ENCODE measurements at regions not wholly inside any gene's neighbourhood (a gene's known extent, or its start where the extent isn't known, plus 50 kb on each side); places are given as distances from the start of the nearest gene placed in this dataset.

- Histone ChIP-seq H3K9me3 (ENCODE audit: control insufficient read depth, low read length) (peaks cover 2% of the 10 kb centered on the region), H3K36me3 (ENCODE audit: control insufficient read depth in 1 of 2, insufficient read depth in 2 of 2, low read length in 1 of 2) (no peaks in the 10 kb centered on the region), H3K4me3 (ENCODE audit: low read length in 2 of 2) (no peak overlapping the region), H3K4me1 (ENCODE audit: control insufficient read depth in 1 of 2, insufficient read depth in 2 of 2, low read length in 2 of 2) (no peaks in the 10 kb centered on the region), H3K27me3 (ENCODE audit: control insufficient read depth in 1 of 2, insufficient read depth in 2 of 2, low read length in 1 of 2) (no peaks in the 10 kb centered on the region), H3K27ac (ENCODE audit: low read depth in 1 of 2, low read length in 2 of 2) (no peak overlapping the region)
- DNase-seq (no peak), ATAC-seq (ENCODE audit: low FRiP score) (no peak)
- intact Hi-C loops (cut with DNase I): no loop called here
- WGBS, 2 donors: 23 to 44% methylated on average over 2 of the region's 2 CpGs
Measured at GRCh38 chr3:84601303-84601702, 357.5 kb upstream of the CADM2 start.

GRCh38 chr3:84621823-84622222 lies 337.0 kb upstream of the CADM2 start:
- Histone ChIP-seq H3K36me3 (ENCODE audit: control insufficient read depth in 1 of 2, insufficient read depth in 2 of 2, low read length in 1 of 2) (no peaks in the 10 kb centered on the region), H3K27me3 (ENCODE audit: control insufficient read depth in 1 of 2, insufficient read depth in 2 of 2, low read length in 1 of 2) (no peaks in the 10 kb centered on the region), H3K4me3 (ENCODE audit: low read length in 2 of 2) (no peak overlapping the region), H3K27ac (ENCODE audit: low read depth in 1 of 2, low read length in 2 of 2) (no peak overlapping the region), H3K4me1 (ENCODE audit: control insufficient read depth in 1 of 2, insufficient read depth in 2 of 2, low read length in 2 of 2) (no peaks in the 10 kb centered on the region), H3K9me3 (ENCODE audit: control insufficient read depth, low read length) (peaks cover 1% of the 10 kb centered on the region)
- DNase-seq: no peak
- ATAC-seq (ENCODE audit: low FRiP score): no peak
- intact Hi-C loops (cut with DNase I): no loop called here
- 62 to 73% methylated on average over 1 of the region's 1 CpG for WGBS, 2 donors

DNA sequence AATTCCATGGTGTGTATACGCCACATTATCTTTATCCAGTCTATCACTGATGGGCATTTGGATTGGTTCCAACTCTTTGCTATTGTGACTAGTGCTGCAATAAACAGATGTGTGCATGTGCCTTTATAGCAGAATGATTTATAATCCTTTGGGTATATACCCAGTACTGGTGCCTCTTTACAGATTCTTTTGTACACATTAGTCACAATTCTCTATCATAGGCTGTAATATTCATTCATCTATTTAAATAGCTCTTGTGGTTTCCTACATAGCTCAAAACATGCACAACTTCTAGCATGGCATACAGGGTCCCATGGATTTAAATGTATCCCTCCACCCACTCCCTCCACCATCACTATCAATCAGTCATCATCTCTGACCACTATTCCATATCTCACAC lies 324.1 kb upstream of the CADM2 start:
- DNase-seq (no peak), ATAC-seq (ENCODE audit: low FRiP score) (no peak)
- H3K27ac ChIP-seq (ENCODE audit: low read depth in 1 of 2, low read length in 2 of 2): no peak overlapping the region
- H3K27me3 ChIP-seq (ENCODE audit: control insufficient read depth in 1 of 2, insufficient read depth in 2 of 2, low read length in 1 of 2): no peaks in the 10 kb centered on the region
- H3K36me3 ChIP-seq (ENCODE audit: control insufficient read depth in 1 of 2, insufficient read depth in 2 of 2, low read length in 1 of 2): no peaks in the 10 kb centered on the region
- peaks cover 2% of the 10 kb centered on the region for H3K9me3 ChIP-seq (ENCODE audit: control insufficient read depth, low read length)
- H3K4me1 ChIP-seq (ENCODE audit: control insufficient read depth in 1 of 2, insufficient read depth in 2 of 2, low read length in 2 of 2): no peaks in the 10 kb centered on the region
- intact Hi-C loops (cut with DNase I): no loop called here
- 70 to 76% methylated on average over 1 of the region's 1 CpG for WGBS, 2 donors
- no peak overlapping the region for H3K4me3 ChIP-seq (ENCODE audit: low read length in 2 of 2)

DNA sequence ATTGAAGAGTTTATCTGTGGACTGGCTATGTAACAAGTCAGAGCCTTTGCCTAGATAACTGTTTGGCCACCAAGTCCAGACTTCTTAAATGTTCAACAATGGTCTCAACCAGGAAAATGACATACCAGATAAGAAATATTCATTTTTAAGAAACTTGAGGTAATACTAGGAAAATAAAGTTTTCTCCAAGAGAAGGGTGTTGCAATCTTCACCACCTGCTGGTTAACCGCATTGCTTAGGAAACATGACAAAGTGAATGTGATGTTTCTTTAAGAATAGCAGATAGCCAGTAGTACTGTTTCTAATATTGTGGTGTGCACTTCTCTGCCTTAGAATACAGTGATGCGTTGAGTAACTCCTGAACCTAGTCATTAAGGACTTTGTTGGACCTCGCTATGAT lies 321.5 kb upstream of the CADM2 start:
- ATAC-seq (ENCODE audit: low FRiP score) (no peak), DNase-seq (no peak)
- H3K36me3 ChIP-seq (ENCODE audit: control insufficient read depth in 1 of 2, insufficient read depth in 2 of 2, low read length in 1 of 2): no peaks in the 10 kb centered on the region
- H3K27me3 ChIP-seq (ENCODE audit: control insufficient read depth in 1 of 2, insufficient read depth in 2 of 2, low read length in 1 of 2): no peaks in the 10 kb centered on the region
- 87 to 89% methylated on average over 3 of the region's 3 CpGs for WGBS, 2 donors
- H3K4me1 ChIP-seq (ENCODE audit: control insufficient read depth in 1 of 2, insufficient read depth in 2 of 2, low read length in 2 of 2): no peaks in the 10 kb centered on the region
- peaks cover 2% of the 10 kb centered on the region for H3K9me3 ChIP-seq (ENCODE audit: control insufficient read depth, low read length)
- H3K27ac ChIP-seq (ENCODE audit: low read depth in 1 of 2, low read length in 2 of 2): no peak overlapping the region
- no peak overlapping the region for H3K4me3 ChIP-seq (ENCODE audit: low read length in 2 of 2)
- intact Hi-C loops (cut with DNase I): no loop called here

- Histone ChIP-seq H3K4me1 (ENCODE audit: control insufficient read depth in 1 of 2, insufficient read depth in 2 of 2, low read length in 2 of 2) (no peaks in the 10 kb centered on the region), H3K27ac (ENCODE audit: low read depth in 1 of 2, low read length in 2 of 2) (no peak overlapping the region), H3K36me3 (ENCODE audit: control insufficient read depth in 1 of 2, insufficient read depth in 2 of 2, low read length in 1 of 2) (no peaks in the 10 kb centered on the region), H3K9me3 (ENCODE audit: control insufficient read depth, low read length) (no peaks in the 10 kb centered on the region), H3K27me3 (ENCODE audit: control insufficient read depth in 1 of 2, insufficient read depth in 2 of 2, low read length in 1 of 2) (no peaks in the 10 kb centered on the region), H3K4me3 (ENCODE audit: low read length in 2 of 2) (no peak overlapping the region)
- DNase-seq (no peak), ATAC-seq (ENCODE audit: low FRiP score) (no peak)
- intact Hi-C loops (cut with DNase I): no loop called here
Measured at GRCh38 chr3:84666468-84666867, 292.3 kb upstream of the CADM2 start.

DNA sequence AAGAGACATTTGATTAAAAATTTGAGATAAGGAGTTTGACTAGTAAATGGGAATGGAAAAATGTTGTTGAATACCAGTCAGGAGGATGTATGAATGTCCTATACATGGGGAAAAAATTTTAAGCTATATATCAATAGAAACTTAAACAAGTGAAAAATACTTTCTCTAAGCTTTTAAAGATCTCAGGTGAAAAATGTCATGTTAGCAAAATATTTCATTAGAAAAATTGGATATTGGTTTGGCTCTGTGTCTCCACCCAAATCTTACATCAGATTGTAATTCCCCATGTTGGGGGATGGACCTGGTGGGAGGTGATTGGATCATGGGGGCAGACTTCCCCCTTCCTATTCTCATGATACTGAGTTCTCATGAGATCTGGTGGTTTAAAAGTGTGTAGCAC lies 279.6 kb upstream of the CADM2 start:
- Histone ChIP-seq H3K27ac (ENCODE audit: low read depth in 1 of 2, low read length in 2 of 2) (no peak overlapping the region), H3K36me3 (ENCODE audit: control insufficient read depth in 1 of 2, insufficient read depth in 2 of 2, low read length in 1 of 2) (no peaks in the 10 kb centered on the region), H3K9me3 (ENCODE audit: control insufficient read depth, low read length) (no peaks in the 10 kb centered on the region), H3K4me3 (ENCODE audit: low read length in 2 of 2) (no peak overlapping the region), H3K27me3 (ENCODE audit: control insufficient read depth in 1 of 2, insufficient read depth in 2 of 2, low read length in 1 of 2) (no peaks in the 10 kb centered on the region), H3K4me1 (ENCODE audit: control insufficient read depth in 1 of 2, insufficient read depth in 2 of 2, low read length in 2 of 2) (no peaks in the 10 kb centered on the region)
- intact Hi-C loops (cut with DNase I): no loop called here
- no peak for ATAC-seq (ENCODE audit: low FRiP score)
- no peak for DNase-seq

GRCh38 chr3:84680700-84681099 lies 278.1 kb upstream of the CADM2 start:
- no peaks in the 10 kb centered on the region for H3K36me3 ChIP-seq (ENCODE audit: control insufficient read depth in 1 of 2, insufficient read depth in 2 of 2, low read length in 1 of 2)
- DNase-seq (no peak), ATAC-seq (ENCODE audit: low FRiP score) (no peak)
- H3K9me3 ChIP-seq (ENCODE audit: control insufficient read depth, low read length): no peaks in the 10 kb centered on the region
- no peak overlapping the region for H3K27ac ChIP-seq (ENCODE audit: low read depth in 1 of 2, low read length in 2 of 2)
- no peaks in the 10 kb centered on the region for H3K27me3 ChIP-seq (ENCODE audit: control insufficient read depth in 1 of 2, insufficient read depth in 2 of 2, low read length in 1 of 2)
- no peaks in the 10 kb centered on the region for H3K4me1 ChIP-seq (ENCODE audit: control insufficient read depth in 1 of 2, insufficient read depth in 2 of 2, low read length in 2 of 2)
- intact Hi-C loops (cut with DNase I): no loop called here
- H3K4me3 ChIP-seq (ENCODE audit: low read length in 2 of 2): no peak overlapping the region

GRCh38 chr3:84683493-84683892 lies 275.3 kb upstream of the CADM2 start:
- Histone ChIP-seq H3K4me1 (ENCODE audit: control insufficient read depth in 1 of 2, insufficient read depth in 2 of 2, low read length in 2 of 2) (no peaks in the 10 kb centered on the region), H3K4me3 (ENCODE audit: low read length in 2 of 2) (no peak overlapping the region), H3K27me3 (ENCODE audit: control insufficient read depth in 1 of 2, insufficient read depth in 2 of 2, low read length in 1 of 2) (no peaks in the 10 kb centered on the region), H3K9me3 (ENCODE audit: control insufficient read depth, low read length) (no peaks in the 10 kb centered on the region), H3K27ac (ENCODE audit: low read depth in 1 of 2, low read length in 2 of 2) (no peak overlapping the region), H3K36me3 (ENCODE audit: control insufficient read depth in 1 of 2, insufficient read depth in 2 of 2, low read length in 1 of 2) (no peaks in the 10 kb centered on the region)
- 36 to 48% methylated on average over 2 of the region's 2 CpGs for WGBS, 2 donors
- intact Hi-C loops (cut with DNase I): no loop called here
- no peak for ATAC-seq (ENCODE audit: low FRiP score)
- no peak for DNase-seq

GRCh38 chr3:84685467-84685866 lies 273.3 kb upstream of the CADM2 start:
- H3K27ac ChIP-seq (ENCODE audit: low read depth in 1 of 2, low read length in 2 of 2): no peak overlapping the region
- DNase-seq (no peak), ATAC-seq (ENCODE audit: low FRiP score) (no peak)
- no peaks in the 10 kb centered on the region for H3K27me3 ChIP-seq (ENCODE audit: control insufficient read depth in 1 of 2, insufficient read depth in 2 of 2, low read length in 1 of 2)
- intact Hi-C loops (cut with DNase I): no loop called here
- no peaks in the 10 kb centered on the region for H3K9me3 ChIP-seq (ENCODE audit: control insufficient read depth, low read length)
- 92 to 96% methylated on average over 3 of the region's 3 CpGs for WGBS, 2 donors
- no peaks in the 10 kb centered on the region for H3K4me1 ChIP-seq (ENCODE audit: control insufficient read depth in 1 of 2, insufficient read depth in 2 of 2, low read length in 2 of 2)
- H3K36me3 ChIP-seq (ENCODE audit: control insufficient read depth in 1 of 2, insufficient read depth in 2 of 2, low read length in 1 of 2): no peaks in the 10 kb centered on the region
- no peak overlapping the region for H3K4me3 ChIP-seq (ENCODE audit: low read length in 2 of 2)

DNA sequence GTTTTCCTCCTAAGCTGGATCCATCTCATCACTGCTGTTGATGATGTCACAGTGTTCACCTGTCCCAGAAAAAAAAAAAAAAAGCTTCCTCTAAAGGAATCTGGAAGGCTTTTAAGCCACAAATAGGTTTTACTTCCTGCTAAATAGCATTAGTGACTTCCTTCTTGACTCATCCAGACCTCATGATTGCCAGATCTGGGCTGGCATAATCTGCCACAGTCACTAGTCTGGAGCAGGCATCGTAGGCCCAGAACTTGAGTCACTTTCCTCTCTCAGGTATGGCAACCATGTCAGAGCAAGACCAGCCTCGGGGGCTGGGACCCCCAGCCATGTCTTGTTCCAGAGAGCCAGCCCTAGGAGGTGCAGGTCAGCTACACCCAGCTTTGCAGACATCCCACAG lies 266.5 kb upstream of the CADM2 start:
- intact Hi-C loops (cut with DNase I): no loop called here

More for the DNA sequence above, 266.5 kb upstream of the CADM2 start:
- Histone ChIP-seq H3K4me3 (ENCODE audit: low read length in 2 of 2) (no peak overlapping the region), H3K36me3 (ENCODE audit: control insufficient read depth in 1 of 2, insufficient read depth in 2 of 2, low read length in 1 of 2) (no peaks in the 10 kb centered on the region), H3K27ac (ENCODE audit: low read depth in 1 of 2, low read length in 2 of 2) (no peak overlapping the region), H3K4me1 (ENCODE audit: control insufficient read depth in 1 of 2, insufficient read depth in 2 of 2, low read length in 2 of 2) (no peaks in the 10 kb centered on the region), H3K27me3 (ENCODE audit: control insufficient read depth in 1 of 2, insufficient read depth in 2 of 2, low read length in 1 of 2) (no peaks in the 10 kb centered on the region), H3K9me3 (ENCODE audit: control insufficient read depth, low read length) (peaks cover 3% of the 10 kb centered on the region)
- DNase-seq (no peak), ATAC-seq (ENCODE audit: low FRiP score) (no peak)
- 64 to 70% methylated on average over 2 of the region's 2 CpGs for WGBS, 2 donors

All from aorta (tissue), 5 donors.